ENCODE measurements at regions not wholly inside any gene's neighbourhood (a gene's known extent, or its start where the extent isn't known, plus 50 kb on each side); places are given as distances from the start of the nearest gene placed in this dataset.

DNA sequence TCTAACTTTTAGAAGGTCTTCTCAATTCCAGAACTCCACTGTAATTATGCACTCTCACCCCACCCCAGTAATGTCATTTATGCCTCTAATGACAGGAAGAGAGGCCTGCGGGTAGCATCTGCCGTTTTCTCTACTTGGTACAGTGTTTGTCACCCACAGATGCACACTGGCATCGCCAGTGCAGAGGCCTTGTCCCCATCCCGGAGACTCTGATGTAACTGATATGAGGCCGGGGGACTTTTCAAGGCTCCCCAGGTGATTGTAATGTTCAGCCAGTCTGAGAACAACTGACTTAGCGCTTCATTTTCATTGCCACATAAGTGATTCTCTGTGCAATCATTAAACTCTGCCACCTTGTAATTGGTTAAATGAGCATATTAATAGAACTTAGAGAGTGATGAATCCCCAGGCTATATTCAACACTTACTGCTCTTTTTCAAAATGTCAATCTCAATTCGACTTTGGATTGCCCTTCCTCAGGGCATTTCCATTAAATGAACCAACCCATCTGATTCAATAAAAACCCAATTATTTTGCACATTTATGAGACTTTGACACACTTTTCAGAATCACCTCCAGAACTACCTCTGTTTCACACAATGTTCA lies 113.2 kb downstream of the HERPUD2 start:
- Histone ChIP-seq H3K9me3 (no peaks in the 10 kb centered on the region), H3K4me3 (no peak overlapping the region), H3K27me3 (no peaks in the 10 kb centered on the region), H3K27ac (no peak overlapping the region), H3K9ac (ENCODE audit: low read depth in 2 of 2, low read length in 2 of 2) (no peak overlapping the region), H3K4me1 (no peaks in the 10 kb centered on the region), H3K36me3 (no peaks in the 10 kb centered on the region)
- DNase-seq = no peak
- intact Hi-C loops (cut with DNase I) = no loop called here
- TF ChIP-seq, protein P1, sequence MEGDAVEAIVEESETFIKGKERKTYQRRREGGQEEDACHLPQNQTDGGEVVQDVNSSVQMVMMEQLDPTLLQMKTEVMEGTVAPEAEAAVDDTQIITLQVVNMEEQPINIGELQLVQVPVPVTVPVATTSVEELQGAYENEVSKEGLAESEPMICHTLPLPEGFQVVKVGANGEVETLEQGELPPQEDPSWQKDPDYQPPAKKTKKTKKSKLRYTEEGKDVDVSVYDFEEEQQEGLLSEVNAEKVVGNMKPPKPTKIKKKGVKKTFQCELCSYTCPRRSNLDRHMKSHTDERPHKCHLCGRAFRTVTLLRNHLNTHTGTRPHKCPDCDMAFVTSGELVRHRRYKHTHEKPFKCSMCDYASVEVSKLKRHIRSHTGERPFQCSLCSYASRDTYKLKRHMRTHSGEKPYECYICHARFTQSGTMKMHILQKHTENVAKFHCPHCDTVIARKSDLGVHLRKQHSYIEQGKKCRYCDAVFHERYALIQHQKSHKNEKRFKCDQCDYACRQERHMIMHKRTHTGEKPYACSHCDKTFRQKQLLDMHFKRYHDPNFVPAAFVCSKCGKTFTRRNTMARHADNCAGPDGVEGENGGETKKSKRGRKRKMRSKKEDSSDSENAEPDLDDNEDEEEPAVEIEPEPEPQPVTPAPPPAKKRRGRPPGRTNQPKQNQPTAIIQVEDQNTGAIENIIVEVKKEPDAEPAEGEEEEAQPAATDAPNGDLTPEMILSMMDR (IDR thresholded peaks at IDR 0.05) = no peak

DNA sequence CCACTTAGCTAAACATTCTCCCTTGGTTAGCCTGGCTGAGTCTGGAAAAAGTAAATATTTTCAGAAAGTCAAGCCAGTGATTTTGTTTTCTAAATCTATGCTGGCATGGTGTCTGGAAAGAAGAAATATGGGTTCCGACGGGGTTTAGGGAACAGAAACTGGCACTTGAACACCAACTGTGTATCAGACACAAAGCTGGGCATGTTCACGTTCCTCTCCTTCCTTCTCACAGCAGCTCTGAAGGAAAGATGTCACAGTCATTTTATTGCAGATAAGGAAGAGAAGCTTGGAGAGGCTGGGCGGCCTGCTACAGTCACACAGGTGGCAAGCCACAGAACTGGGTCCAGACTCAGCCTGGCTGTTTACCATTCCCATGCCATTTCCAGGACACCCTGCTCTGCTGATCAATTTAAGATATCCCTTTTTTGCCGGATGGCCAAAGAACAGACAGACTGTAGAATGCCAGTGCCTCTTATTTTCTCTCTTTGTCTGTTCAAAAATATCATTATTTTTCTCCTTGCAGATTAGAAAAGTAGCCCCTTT lies 118.8 kb downstream of the HERPUD2 start:
- H3K27me3 ChIP-seq = no peaks in the 10 kb centered on the region
- H3K9me3 ChIP-seq = no peaks in the 10 kb centered on the region
- intact Hi-C loops (cut with DNase I) = no loop called here
- no peak overlapping the region for H3K4me3 ChIP-seq
- TF ChIP-seq, protein P1 (IDR thresholded peaks at IDR 0.05) = no peak
- no peak overlapping the region for H3K27ac ChIP-seq
- H3K9ac ChIP-seq (ENCODE audit: low read depth in 2 of 2, low read length in 2 of 2) = no peak overlapping the region
- no peaks in the 10 kb centered on the region for H3K4me1 ChIP-seq
- no peak for DNase-seq
- no peaks in the 10 kb centered on the region for H3K36me3 ChIP-seq

DNA sequence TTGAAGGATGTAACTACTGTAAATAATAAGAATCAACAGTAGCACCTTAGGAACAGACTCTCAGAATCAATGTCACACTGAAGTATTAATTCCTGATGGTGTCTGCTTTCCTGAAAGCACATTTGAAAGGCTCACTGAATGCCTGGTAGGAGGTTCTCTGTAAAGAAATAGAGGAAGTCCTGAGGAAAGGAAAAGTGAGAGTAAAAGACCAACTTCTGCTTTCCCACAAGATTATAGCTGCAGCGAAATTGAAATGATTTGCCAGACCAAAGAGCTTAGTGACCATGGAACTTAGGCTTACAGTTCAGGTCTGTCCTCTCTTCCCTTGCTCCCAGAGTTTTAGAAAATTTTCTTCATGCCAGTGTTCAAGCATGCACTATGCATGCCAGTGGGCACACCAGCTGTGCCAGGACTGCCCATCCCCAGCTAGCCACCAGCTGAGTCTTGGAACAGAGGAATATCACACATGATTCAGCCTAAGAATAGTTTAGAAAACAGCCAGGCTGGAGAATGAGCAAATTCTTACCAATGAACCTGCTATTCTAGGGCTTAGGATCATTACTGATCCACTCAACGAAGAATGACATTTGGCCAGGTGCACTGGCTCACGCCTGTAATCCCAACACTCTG lies 123.2 kb downstream of the HERPUD2 start:
- no peak overlapping the region for H3K9ac ChIP-seq (ENCODE audit: low read depth in 2 of 2, low read length in 2 of 2)
- H3K27ac ChIP-seq = no peak overlapping the region
- no peak for DNase-seq
- no peak overlapping the region for H3K4me3 ChIP-seq
- H3K4me1 ChIP-seq = no peaks in the 10 kb centered on the region
- intact Hi-C loops (cut with DNase I) = no loop called here
- no peaks in the 10 kb centered on the region for H3K27me3 ChIP-seq
- H3K36me3 ChIP-seq = no peaks in the 10 kb centered on the region
- H3K9me3 ChIP-seq = no peaks in the 10 kb centered on the region
- TF ChIP-seq, protein P1 (IDR thresholded peaks at IDR 0.05) = no peak

DNA sequence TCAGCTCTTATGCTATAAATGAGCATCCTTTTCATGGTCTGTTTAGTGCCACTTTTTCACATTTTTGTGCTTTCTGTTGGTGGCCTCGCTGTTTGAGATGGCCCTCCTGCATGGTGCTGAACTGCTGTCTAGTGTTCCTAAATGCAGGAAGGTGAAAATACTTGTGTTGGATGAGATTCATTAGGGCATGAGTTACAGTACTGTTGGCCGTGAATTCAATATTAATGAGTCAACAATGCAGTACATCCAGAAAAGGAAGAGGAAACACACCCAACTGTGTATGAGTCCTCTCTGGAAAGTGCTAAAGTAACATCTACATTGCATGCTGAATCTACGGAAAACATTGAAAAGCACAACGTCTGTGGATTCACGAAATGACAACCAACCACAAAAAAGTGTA lies 124.0 kb downstream of the HERPUD2 start:
- Histone ChIP-seq H3K27ac (no peak overlapping the region), H3K9ac (ENCODE audit: low read depth in 2 of 2, low read length in 2 of 2) (no peak overlapping the region), H3K9me3 (no peaks in the 10 kb centered on the region), H3K27me3 (no peaks in the 10 kb centered on the region), H3K4me3 (no peak overlapping the region), H3K4me1 (no peaks in the 10 kb centered on the region), H3K36me3 (no peaks in the 10 kb centered on the region)
- TF ChIP-seq, protein P1 (IDR thresholded peaks at IDR 0.05) = no peak
- intact Hi-C loops (cut with DNase I) = no loop called here
- no peak for DNase-seq

DNA sequence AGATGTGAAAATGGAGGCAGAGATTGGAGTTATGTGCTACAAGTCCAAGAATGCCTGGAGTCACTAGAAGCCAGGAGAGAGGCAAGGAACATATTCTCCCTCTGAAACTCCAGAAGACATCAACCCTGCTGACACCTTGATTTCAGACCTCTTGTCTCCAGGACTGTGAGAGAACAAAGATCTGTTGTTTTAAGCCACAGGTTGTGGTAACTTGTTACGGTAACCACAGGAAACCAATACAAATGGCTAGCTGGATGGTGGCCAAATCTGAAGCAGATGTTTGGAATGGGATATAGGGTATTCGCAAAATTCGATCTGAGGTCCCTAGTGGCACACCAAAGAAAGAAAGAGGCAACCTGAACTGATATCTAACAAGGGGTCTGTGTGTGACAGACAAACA lies 129.0 kb downstream of the HERPUD2 start:
- Histone ChIP-seq H3K9me3 (no peaks in the 10 kb centered on the region), H3K9ac (ENCODE audit: low read depth in 2 of 2, low read length in 2 of 2) (no peak overlapping the region), H3K36me3 (no peaks in the 10 kb centered on the region), H3K4me3 (no peak overlapping the region), H3K27me3 (no peaks in the 10 kb centered on the region), H3K4me1 (no peaks in the 10 kb centered on the region), H3K27ac (no peak overlapping the region)
- DNase-seq = no peak
- intact Hi-C loops (cut with DNase I) = no loop called here
- TF ChIP-seq, protein P1 (IDR thresholded peaks at IDR 0.05) = no peak

All from colonic mucosa (tissue), 4 donors.